HAP-1 (cell line): ENCODE measurements at regions not wholly inside any gene's neighbourhood (a gene's known extent, or its start where the extent isn't known, plus 50 kb on each side); places are given as distances from the start of the nearest gene placed in this dataset.

Experiments
- DNase-seq, 2 experiments: peaks; one replicate each; pipeline ENCODE4 v3.0.0-alpha.2; 2016 to 2020; ENCODE audit warnings: low spot score in 2 of 2
- H3K27me3 ChIP-seq: fragments of 250-450 bp; sonication (Bioruptor Pico); 2 replicates; pipeline ENCODE4 v1.5.1; 2020; ENCODE audit warnings: low read depth, mild to moderate bottlenecking, moderate library complexity
- H3K36me3 ChIP-seq: fragments of 250-450 bp; sonication (Bioruptor Pico); replicated peaks from 2 replicates; pipeline ENCODE4 v1.5.1; 2020; ENCODE audit warnings: mild to moderate bottlenecking
- H3K4me1 ChIP-seq: fragments of 250-450 bp; sonication (Bioruptor Pico); 2 replicates; pipeline ENCODE4 v1.5.1; 2020; ENCODE audit warnings: mild to moderate bottlenecking
- H3K4me3 ChIP-seq: fragments of 250-450 bp; sonication (Bioruptor Pico); 2 replicates; pipeline ENCODE4 v1.5.1; 2020; ENCODE audit warnings: mild to moderate bottlenecking, moderate library complexity
- H3K9me3 ChIP-seq: fragments of 250-450 bp; sonication (Bioruptor Pico); 2 replicates; pipeline ENCODE4 v1.5.1; 2020; ENCODE audit warnings: mild to moderate bottlenecking, moderate library complexity
- in situ Hi-C: fragments of 300-500 bp; cut with MboI; formaldehyde crosslinking; loops from 3 replicates; pipeline ENCODE4 v1.14.3; 2020; ENCODE audit warnings: low sequenced_read_pairs, inconsistent platforms, mixed read lengths

DNA sequence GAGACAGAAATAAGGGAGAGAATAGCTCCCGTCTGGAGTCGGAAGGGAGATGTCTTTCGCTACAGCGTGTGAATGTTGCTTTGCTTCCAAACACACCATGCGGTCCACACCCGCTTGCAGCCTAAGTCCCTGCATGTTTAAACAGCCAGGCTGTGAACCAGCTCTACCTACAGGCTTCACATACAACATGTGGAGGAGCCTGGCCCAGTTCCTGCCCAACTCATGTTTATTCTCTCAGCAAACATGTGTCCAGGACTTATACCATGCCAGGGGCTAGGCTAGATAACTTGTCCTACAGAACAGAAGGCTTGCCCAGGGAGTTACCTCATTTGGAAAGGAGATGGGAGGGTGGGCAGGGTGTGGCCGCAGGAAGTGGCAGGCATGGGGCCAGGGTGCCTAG, 181.5 kb downstream of the FOXO1 start:
- in situ Hi-C loops: no loop called here
- no peaks in the 10 kb centered on the region for H3K27me3 ChIP-seq
- no peaks in the 10 kb centered on the region for H3K36me3 ChIP-seq
- no peaks in the 10 kb centered on the region for H3K4me1 ChIP-seq
- DNase-seq: no peak
- no peak overlapping the region for H3K4me3 ChIP-seq
- H3K9me3 ChIP-seq: no peaks in the 10 kb centered on the region

DNA sequence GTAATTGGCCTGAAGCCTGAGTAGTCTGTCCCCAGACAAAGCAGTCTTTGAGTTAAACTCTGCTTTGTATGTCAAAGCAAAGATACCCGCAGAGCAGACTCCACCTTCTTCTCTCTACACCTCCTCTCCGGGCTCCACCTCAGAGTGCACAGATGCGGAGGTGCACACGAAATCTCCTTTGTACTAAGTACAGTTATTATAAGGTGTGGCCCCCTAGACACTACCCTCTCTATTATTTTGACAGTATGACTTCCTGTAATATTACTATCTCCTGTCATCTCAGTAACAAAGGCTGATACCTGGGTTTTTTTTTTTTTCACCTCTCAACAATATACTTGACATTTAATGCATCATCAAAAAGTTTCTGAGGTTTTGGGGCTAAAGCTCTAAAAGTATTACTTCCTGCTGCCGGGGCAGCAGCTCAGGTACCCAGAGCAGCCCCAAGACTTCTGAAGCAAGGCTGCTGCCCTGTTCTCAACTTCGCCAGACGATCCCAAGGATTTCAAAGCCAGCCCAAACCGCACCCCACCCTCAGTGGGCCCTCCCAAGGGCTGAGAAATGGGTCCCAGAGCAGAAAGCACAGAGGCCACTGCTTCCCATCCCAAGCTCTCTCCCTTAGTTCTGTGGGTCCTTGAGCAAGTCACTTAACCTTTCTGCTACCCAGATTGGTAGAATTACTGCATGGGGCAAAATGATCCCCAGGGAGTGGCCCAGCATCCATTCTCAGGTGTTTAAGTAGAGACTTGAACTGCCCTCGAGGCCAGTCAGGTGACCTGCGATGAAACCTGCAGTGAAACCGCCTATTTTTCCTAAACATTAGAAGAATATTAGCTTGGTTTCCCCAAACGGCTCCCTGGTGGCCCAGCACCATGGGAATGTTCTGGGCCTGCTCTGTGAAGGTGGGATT, 180.6 kb downstream of the FOXO1 start:
- in situ Hi-C loops: no loop called here
- Histone ChIP-seq H3K4me1 (no peaks in the 10 kb centered on the region), H3K36me3 (no peaks in the 10 kb centered on the region), H3K9me3 (no peaks in the 10 kb centered on the region), H3K4me3 (no peak overlapping the region), H3K27me3 (no peaks in the 10 kb centered on the region)
- peak; percentile 3 to 17 for DNase-seq

- no peak for DNase-seq
- in situ Hi-C loops: no loop called here
These were observed 179.8 kb downstream of the FOXO1 start for GRCh38 chr13:40486518-40487163.

GRCh38 chr13:40488869-40489391, 177.5 kb downstream of the FOXO1 start:
- in situ Hi-C loops: no loop called here

More at GRCh38 chr13:40486518-40487163, 179.8 kb downstream of the FOXO1 start:
- Histone ChIP-seq H3K4me3 (no peak overlapping the region), H3K27me3 (no peaks in the 10 kb centered on the region), H3K4me1 (no peaks in the 10 kb centered on the region), H3K9me3 (no peaks in the 10 kb centered on the region), H3K36me3 (no peaks in the 10 kb centered on the region)

DNA sequence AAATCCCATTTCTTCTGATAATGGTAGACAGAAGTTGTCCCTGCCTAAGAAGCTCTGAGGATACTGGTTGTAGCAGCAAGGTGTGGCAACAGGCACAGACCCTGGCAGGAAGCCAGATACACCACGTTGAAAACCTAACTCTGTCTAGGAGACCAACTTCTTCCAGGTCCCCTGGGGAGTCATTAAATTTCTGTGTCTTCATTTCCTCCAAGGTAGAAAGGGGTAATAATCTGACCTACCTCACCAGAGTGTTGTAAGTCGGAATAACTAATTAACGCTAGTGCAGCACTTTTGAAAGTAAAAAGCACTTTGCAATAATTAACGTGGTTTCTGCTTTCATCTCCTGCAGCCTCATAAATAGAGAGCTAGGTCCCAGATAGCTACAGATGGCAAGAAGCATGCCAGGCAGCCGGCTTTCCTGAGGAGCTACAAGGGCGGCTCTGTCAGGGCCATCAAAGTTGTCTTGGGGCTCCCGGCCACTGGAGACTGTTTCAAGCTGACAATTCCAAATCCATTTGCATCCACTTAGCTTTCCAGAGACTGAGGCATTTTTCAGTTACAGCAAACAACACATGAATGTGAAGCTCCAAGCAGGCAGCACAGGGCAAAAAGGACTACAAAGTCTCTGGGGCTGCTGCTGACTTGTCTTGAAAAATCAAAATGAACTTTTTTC, 176.2 kb downstream of the FOXO1 start:
- in situ Hi-C loops: no loop called here
- Histone ChIP-seq H3K4me1 (no peaks in the 10 kb centered on the region; the same call in 1 of the 2 replicates), H3K36me3 (no peaks in the 10 kb centered on the region), H3K9me3 (no peaks in the 10 kb centered on the region), H3K4me3 (no peak overlapping the region), H3K27me3 (no peaks in the 10 kb centered on the region)
- DNase-seq: peak in 1 of 2 experiments; percentile 17

More at GRCh38 chr13:40488869-40489391, 177.5 kb downstream of the FOXO1 start:
- H3K36me3 ChIP-seq: no peaks in the 10 kb centered on the region
- no peaks in the 10 kb centered on the region for H3K4me1 ChIP-seq
- H3K9me3 ChIP-seq: no peaks in the 10 kb centered on the region
- no peaks in the 10 kb centered on the region for H3K27me3 ChIP-seq
- H3K4me3 ChIP-seq: no peak overlapping the region
- DNase-seq: no peak

GRCh38 chr13:40492511-40492910, 173.9 kb downstream of the FOXO1 start:
- in situ Hi-C loops: no loop called here
- Histone ChIP-seq H3K27me3 (no peaks in the 10 kb centered on the region), H3K4me3 (no peak overlapping the region), H3K4me1 (no peaks in the 10 kb centered on the region; the same call in 1 of the 2 replicates), H3K36me3 (no peaks in the 10 kb centered on the region), H3K9me3 (no peaks in the 10 kb centered on the region)
- no peak for DNase-seq

GRCh38 chr13:40494513-40494912, 171.9 kb downstream of the FOXO1 start:
- no peak for DNase-seq
- H3K4me1 ChIP-seq: no peaks in the 10 kb centered on the region; the same call in 1 of the 2 replicates
- H3K36me3 ChIP-seq: no peaks in the 10 kb centered on the region
- H3K4me3 ChIP-seq: no peak overlapping the region
- in situ Hi-C loops: no loop called here
- H3K27me3 ChIP-seq: no peaks in the 10 kb centered on the region
- no peaks in the 10 kb centered on the region for H3K9me3 ChIP-seq

DNA sequence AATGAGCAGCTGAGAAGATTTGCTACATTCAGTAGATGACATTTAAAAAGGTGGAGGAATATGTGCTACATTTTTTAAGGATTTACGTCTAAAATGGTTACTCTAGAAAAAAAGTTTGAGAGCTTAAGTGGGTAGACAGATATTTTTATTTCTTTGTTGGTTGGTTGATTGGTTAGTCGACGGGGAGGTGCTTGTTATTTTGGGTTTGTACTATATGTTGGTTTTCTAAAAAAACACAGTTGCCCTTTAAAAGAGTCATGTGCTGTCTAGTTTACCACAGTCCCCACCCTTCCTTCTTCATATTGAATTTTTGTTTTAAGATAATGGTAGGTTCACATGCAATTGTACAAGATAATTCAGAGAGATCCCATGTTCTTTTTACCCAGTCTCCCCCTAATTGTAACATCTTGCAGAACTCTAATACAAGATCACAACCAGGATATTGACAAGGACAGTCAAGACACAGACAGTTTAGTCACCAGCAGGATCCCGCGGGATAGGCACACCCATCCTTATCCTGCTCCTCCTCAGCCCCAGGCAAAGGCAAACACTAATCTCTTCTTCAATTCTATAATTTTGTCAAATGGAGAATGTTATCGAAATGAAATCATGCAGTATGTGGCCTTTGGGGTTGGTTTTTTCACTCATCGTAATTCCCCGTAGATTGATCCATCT, 171.4 kb downstream of the FOXO1 start:
- Histone ChIP-seq H3K9me3 (no peaks in the 10 kb centered on the region), H3K4me3 (no peak overlapping the region), H3K27me3 (no peaks in the 10 kb centered on the region), H3K4me1 (no peaks in the 10 kb centered on the region; the same call in 1 of the 2 replicates), H3K36me3 (no peaks in the 10 kb centered on the region)
- no peak for DNase-seq
- in situ Hi-C loops: no loop called here

GRCh38 chr13:40495621-40496001, 170.8 kb downstream of the FOXO1 start:
- H3K27me3 ChIP-seq: no peaks in the 10 kb centered on the region
- DNase-seq: no peak
- in situ Hi-C loops: no loop called here
- H3K4me3 ChIP-seq: no peak overlapping the region
- H3K4me1 ChIP-seq: no peaks in the 10 kb centered on the region; the same call in 1 of the 2 replicates
- no peaks in the 10 kb centered on the region for H3K9me3 ChIP-seq
- no peaks in the 10 kb centered on the region for H3K36me3 ChIP-seq

DNA sequence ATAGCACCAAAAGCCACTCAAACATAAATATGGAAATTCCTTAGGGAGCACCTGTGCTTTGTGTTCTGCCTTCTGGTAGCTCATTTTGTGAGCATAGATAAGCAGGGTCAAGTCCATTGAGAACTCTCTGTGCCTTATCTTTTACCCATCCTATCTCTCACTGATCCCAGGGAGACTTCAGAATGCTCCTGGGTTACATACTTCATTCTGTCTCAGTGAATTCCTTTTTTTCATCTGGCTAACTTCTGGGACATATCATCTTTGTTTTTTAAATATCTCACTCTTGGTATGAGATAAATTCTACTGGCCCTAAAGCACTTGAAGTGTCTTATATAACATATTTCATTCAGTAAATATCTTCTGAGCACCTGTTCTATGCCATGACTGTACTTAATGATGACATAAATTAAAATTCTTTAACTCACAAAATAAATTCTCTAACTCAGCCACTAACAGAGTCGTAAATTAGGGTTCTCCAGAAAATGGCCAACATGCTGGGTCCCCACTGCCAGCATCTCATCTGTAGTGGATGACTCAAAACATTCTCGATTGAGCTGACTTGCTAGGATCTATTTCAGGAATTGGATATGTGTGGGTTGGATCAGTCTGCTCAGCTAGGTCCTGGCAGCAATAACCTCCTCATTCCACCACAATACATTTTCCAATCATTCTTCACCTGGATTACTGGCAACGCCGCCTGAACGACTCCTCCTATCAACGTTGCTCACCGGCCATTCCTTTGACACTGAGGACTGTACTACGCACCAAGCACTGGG, 170.2 kb downstream of the FOXO1 start:
- no peak overlapping the region for H3K4me3 ChIP-seq
- no peak for DNase-seq
- H3K4me1 ChIP-seq: no peaks in the 10 kb centered on the region; the same call in 1 of the 2 replicates
- H3K9me3 ChIP-seq: no peaks in the 10 kb centered on the region
- H3K36me3 ChIP-seq: no peaks in the 10 kb centered on the region
- in situ Hi-C loops: no loop called here
- no peaks in the 10 kb centered on the region for H3K27me3 ChIP-seq

- no peak overlapping the region for H3K4me3 ChIP-seq
- DNase-seq: no peak
- H3K4me1 ChIP-seq: no peaks in the 10 kb centered on the region; the same call in 1 of the 2 replicates
- in situ Hi-C loops: no loop called here
- no peaks in the 10 kb centered on the region for H3K36me3 ChIP-seq
- no peaks in the 10 kb centered on the region for H3K9me3 ChIP-seq
- no peaks in the 10 kb centered on the region for H3K27me3 ChIP-seq
These were observed 168.0 kb downstream of the FOXO1 start for GRCh38 chr13:40498461-40498860.

GRCh38 chr13:40502236-40502635, 164.2 kb downstream of the FOXO1 start:
- Histone ChIP-seq H3K27me3 (no peaks in the 10 kb centered on the region), H3K9me3 (no peaks in the 10 kb centered on the region), H3K36me3 (no peaks in the 10 kb centered on the region), H3K4me3 (no peak overlapping the region), H3K4me1 (no peaks in the 10 kb centered on the region)
- no peak for DNase-seq
- in situ Hi-C loops: no loop called here

DNA sequence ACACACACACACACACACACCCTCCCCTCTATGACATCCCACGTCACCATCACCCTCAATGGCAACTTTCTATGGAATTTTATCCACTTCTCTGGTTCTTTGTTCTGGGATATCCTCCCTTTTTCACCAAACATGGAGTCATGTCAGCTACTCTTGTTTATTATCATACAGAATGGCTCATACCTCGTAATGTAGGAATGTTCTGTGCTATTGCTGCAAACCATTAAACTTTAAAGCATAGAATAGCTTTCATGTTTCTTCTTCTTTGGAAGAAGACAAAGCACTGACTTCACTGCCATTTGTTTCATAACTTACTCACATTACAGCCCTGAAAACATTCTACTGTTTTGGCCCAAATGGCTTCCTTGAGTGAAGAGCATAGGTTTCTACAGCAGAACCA, 163.4 kb downstream of the FOXO1 start:
- no peak for DNase-seq
- Histone ChIP-seq H3K9me3 (no peaks in the 10 kb centered on the region), H3K27me3 (no peaks in the 10 kb centered on the region), H3K4me3 (no peak overlapping the region), H3K36me3 (no peaks in the 10 kb centered on the region), H3K4me1 (no peaks in the 10 kb centered on the region)
- in situ Hi-C loops: no loop called here
